Breast epithelium (tissue), 4 donors: ENCODE measurements at regions not wholly inside any gene's neighbourhood (a gene's known extent, or its start where the extent isn't known, plus 50 kb on each side); places are given as distances from the start of the nearest gene placed in this dataset.
"Not testable (repeated sequence)": the region's sequence is repeated elsewhere in the genome, so short reads cannot be mapped to it uniquely, and the experiment has no call there.

Experiments used
- DNase-seq, 2 donors: peaks; one replicate each; pipeline ENCODE4 v3.0.0-alpha.2; 2019; ENCODE audit warnings: low spot score in 2 of 2
- H3K27ac ChIP-seq, 2 donors: fragments of 200-600 bp; sonication (generic) in 1 of 2; one replicate each; pipeline ENCODE4 v1.5.1; 2016 to 2019; ENCODE audit warnings: mild to moderate bottlenecking in 1 of 2
- H3K27me3 ChIP-seq, 2 donors: fragments of 200-600 bp; sonication (generic) in 1 of 2; one replicate each; pipeline versions ENCODE4 v1.5.1 to v1.6.0; 2017 to 2019; ENCODE audit warnings: control low read depth in 1 of 2, mild to moderate bottlenecking in 1 of 2
- H3K36me3 ChIP-seq: fragments of 200-600 bp; one replicate; pipeline ENCODE4 v1.5.1; 2019
- H3K4me1 ChIP-seq, 2 donors: fragments of 200-600 bp; sonication (generic); one replicate each; pipeline ENCODE4 v1.5.1; 2016 to 2019; ENCODE audit warnings: control low read depth in 1 of 2
- H3K4me3 ChIP-seq, 3 donors: fragments of 200-600 bp; sonication (generic); 1 replicate in 2 of 3; 2 replicates in 1 of 3; pipeline ENCODE4 v1.5.1; 2016 to 2019; ENCODE audit warnings: mild to moderate bottlenecking in 3 of 3, moderate library complexity in 2 of 3
- H3K9me3 ChIP-seq, 2 donors: fragments of 200-600 bp; sonication (generic) in 1 of 2; one replicate each; pipeline ENCODE4 v1.5.1; 2016 to 2019; ENCODE audit warnings: control low read depth in 1 of 2
- POLR2A ChIP-seq: fragments of 450-650 bp; IDR thresholded peaks from one replicate; pipeline ENCODE4 v1.6.1; 2016; ENCODE audit warnings: antibody characterized with exemption, mild to moderate bottlenecking, moderate library complexity
- POLR2AphosphoS5 ChIP-seq, 3 donors: sonication (generic); formaldehyde crosslinking; IDR thresholded peaks; one replicate each; pipeline ENCODE4 v1.6.1; 2017; ENCODE audit warnings: antibody characterized with exemption in 3 of 3
- intact Hi-C: fragments of 100-400 bp; cut with DNase I; formaldehyde crosslinking; loops from one replicate; pipeline ENCODE4 v1.15.1; 2023; ENCODE audit warnings: low total_unique reads
- TF ChIP-seq, protein P1 (sequence below), 3 donors: fragments of 450-650 bp; IDR thresholded peaks; one replicate each; pipeline ENCODE4 v1.5.1; 2016 to 2017; ENCODE audit warnings: antibody characterized with exemption in 3 of 3, mild to moderate bottlenecking in 3 of 3, moderate library complexity in 3 of 3

DNA sequence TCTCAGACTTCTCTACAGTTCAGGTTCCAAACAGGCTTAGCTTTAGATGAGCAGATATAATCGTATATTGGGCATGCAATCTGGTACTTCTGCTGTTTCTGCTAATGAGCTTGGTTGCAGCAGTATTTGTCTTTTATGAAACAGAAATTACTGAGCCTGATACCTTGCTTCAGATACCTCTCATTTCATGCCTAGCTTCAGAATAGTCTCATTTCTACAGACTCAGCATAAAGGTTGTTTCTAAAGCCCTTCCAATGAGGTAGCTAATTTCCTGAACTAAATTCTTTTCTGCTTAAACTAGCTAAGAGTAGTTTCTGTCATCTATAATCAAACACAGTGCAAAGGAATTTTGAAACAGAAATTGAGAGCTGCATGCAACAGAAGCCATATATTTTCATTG lies 275.0 kb upstream of the KITLG start:
- TF ChIP-seq POLR2AphosphoS5 (IDR thresholded peaks at IDR 0.05) (no peak), POLR2A (no peak)
- TF ChIP-seq, protein P1, sequence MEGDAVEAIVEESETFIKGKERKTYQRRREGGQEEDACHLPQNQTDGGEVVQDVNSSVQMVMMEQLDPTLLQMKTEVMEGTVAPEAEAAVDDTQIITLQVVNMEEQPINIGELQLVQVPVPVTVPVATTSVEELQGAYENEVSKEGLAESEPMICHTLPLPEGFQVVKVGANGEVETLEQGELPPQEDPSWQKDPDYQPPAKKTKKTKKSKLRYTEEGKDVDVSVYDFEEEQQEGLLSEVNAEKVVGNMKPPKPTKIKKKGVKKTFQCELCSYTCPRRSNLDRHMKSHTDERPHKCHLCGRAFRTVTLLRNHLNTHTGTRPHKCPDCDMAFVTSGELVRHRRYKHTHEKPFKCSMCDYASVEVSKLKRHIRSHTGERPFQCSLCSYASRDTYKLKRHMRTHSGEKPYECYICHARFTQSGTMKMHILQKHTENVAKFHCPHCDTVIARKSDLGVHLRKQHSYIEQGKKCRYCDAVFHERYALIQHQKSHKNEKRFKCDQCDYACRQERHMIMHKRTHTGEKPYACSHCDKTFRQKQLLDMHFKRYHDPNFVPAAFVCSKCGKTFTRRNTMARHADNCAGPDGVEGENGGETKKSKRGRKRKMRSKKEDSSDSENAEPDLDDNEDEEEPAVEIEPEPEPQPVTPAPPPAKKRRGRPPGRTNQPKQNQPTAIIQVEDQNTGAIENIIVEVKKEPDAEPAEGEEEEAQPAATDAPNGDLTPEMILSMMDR (IDR thresholded peaks at IDR 0.05): no peak
- intact Hi-C loops: no loop called here
- H3K27ac ChIP-seq: no peak overlapping the region

DNA sequence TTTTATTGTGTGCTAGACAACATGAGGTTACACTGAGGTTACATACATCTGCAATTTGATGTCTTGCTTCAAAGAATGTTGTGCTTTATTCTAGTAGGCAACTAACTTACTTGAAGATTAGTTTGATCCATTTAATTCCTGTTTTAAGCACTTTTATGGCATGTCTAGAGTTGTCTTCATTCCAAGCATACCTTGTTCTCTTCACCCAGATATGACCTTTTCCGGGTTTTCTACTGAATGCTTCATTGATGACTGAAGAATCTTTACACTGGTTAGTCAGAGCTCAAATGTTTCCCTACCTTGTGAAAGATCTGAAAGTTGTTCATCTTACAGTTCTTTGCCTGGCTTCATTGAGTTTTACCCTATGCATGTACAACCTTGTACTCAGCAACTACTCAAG lies 274.0 kb upstream of the KITLG start:
- H3K9me3 ChIP-seq: no peaks in the 10 kb centered on the region
- no peaks in the 10 kb centered on the region for H3K4me1 ChIP-seq
- peak overlapping the region; percentile 32 to 40 for H3K27ac ChIP-seq
- TF ChIP-seq POLR2A: no peak
- TF ChIP-seq, protein P1 (IDR thresholded peaks at IDR 0.05): no peak
- no peak for TF ChIP-seq POLR2AphosphoS5 (IDR thresholded peaks at IDR 0.05)
- intact Hi-C loops: no loop called here
- H3K4me3 ChIP-seq: no peak overlapping the region
- H3K36me3 ChIP-seq: no peaks in the 10 kb centered on the region
- DNase-seq: no peak
- H3K27me3 ChIP-seq: no peaks in the 10 kb centered on the region

More for the DNA sequence above, 275.0 kb upstream of the KITLG start:
- DNase-seq: no peak
- no peaks in the 10 kb centered on the region for H3K36me3 ChIP-seq
- no peaks in the 10 kb centered on the region for H3K4me1 ChIP-seq
- H3K27me3 ChIP-seq: no peaks in the 10 kb centered on the region
- no peaks in the 10 kb centered on the region for H3K9me3 ChIP-seq
- no peak overlapping the region for H3K4me3 ChIP-seq

DNA sequence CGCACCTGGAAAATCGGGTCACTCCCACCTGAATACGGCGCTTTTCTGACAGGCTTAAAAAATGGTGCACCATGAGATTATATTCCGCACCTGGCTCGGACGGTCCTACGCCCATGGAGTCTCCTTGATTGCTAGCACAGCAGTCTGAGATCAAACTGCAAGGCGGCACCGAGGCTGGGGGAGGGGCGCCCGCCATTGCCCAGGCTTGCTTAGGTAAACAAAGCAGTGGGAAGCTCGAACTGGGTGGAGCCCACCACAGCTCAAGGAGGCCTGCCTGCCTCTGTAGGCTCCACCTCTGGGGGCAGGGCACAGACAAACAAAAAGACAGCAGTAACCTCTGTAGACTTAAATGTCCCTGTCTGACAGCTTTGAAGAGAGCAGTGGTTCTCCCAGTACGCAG lies 267.0 kb upstream of the KITLG start:
- intact Hi-C loops: loop anchor here (5.0 kb wide), 1 partner anchor 320 kb away; no protein-coding TSS in a partner anchor
- H3K36me3 ChIP-seq, DNase-seq, H3K9me3 ChIP-seq, H3K27me3 ChIP-seq, H3K4me3 ChIP-seq, H3K27ac ChIP-seq, H3K4me1 ChIP-seq: not testable (repeated sequence)

DNA sequence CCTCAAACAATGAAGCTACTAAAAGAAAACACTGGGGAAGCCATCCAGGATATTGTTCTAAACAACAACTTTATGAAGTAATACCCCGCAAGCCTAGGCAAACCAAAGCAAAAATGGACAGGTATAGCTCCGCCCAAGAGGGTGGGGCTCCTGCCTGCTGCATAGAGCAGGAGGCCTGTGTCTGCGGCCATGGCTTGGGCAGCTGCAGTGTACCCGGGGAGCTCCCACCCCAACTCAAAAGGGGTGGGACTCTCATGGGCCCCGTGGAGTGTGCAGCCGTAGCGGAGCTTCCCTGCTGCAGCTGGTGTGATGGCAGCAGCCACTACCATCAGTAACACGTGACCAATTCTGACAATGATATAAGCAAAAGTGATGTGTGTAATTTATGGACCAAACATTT lies 264.2 kb upstream of the KITLG start:
- DNase-seq: no peak
- H3K4me1 ChIP-seq: no peaks in the 10 kb centered on the region
- no peaks in the 10 kb centered on the region for H3K27me3 ChIP-seq
- intact Hi-C loops: no loop called here
- no peaks in the 10 kb centered on the region for H3K9me3 ChIP-seq
- H3K27ac ChIP-seq: no peak overlapping the region
- H3K4me3 ChIP-seq: no peak overlapping the region
- H3K36me3 ChIP-seq: no peaks in the 10 kb centered on the region
- no peak for TF ChIP-seq POLR2A
- no peak for TF ChIP-seq POLR2AphosphoS5 (IDR thresholded peaks at IDR 0.05)
- TF ChIP-seq, protein P1 (IDR thresholded peaks at IDR 0.05): no peak

DNA sequence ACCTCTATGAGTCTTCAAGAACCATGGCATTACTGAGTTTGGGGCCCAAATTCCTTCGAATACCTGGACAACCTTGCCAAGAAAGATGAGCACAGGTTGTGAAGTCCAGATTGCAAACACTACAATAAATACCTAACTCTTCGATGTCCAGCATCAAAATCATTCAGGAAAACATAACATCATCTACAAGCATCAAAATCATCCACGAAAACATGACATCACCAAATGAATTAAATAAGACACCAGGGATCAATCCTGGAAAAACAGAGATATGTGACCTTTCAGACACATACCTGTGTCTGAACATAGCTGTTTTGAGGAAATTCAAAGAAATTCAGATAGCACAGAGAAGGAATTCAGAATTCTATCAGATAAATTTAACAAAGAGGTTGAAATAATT lies 262.0 kb upstream of the KITLG start:
- Histone ChIP-seq H3K4me1 (no peaks in the 10 kb centered on the region), H3K36me3 (no peaks in the 10 kb centered on the region), H3K9me3 (peaks cover 9 to 15% of the 10 kb centered on the region in 2 donors), H3K27me3 (no peaks in the 10 kb centered on the region), H3K4me3 (no peak overlapping the region), H3K27ac (no peak overlapping the region)
- intact Hi-C loops: no loop called here
- no peak for DNase-seq
- TF ChIP-seq, protein P1 (IDR thresholded peaks at IDR 0.05): no peak
- TF ChIP-seq POLR2AphosphoS5 (IDR thresholded peaks at IDR 0.05): no peak
- no peak for TF ChIP-seq POLR2A

DNA sequence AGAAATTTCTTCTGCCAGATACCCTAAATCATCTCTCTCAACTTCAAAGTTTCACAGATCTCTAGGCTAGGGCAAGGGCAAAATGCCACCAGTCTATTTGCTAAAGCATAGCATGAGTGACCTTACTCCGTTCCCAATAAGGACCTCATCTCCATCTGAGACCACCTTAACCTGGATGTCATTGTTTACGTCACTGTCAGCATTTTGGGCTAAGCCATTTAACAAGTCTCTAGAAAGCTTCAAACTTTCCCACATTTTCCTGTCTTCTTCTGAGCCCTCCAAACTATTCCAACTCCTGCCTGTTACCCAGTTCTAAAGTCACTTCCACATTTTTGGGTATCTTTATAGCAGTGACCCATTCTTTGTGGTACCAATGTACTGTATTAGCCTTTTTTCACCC lies 259.2 kb upstream of the KITLG start:
- Histone ChIP-seq H3K27me3 (no peaks in the 10 kb centered on the region), H3K36me3 (no peaks in the 10 kb centered on the region), H3K27ac (no peak overlapping the region), H3K4me1 (no peaks in the 10 kb centered on the region), H3K9me3 (peaks cover 10 to 15% of the 10 kb centered on the region in 2 donors), H3K4me3 (no peak overlapping the region)
- intact Hi-C loops: no loop called here
- TF ChIP-seq, protein P1 (IDR thresholded peaks at IDR 0.05): no peak
- no peak for TF ChIP-seq POLR2A
- no peak for TF ChIP-seq POLR2AphosphoS5 (IDR thresholded peaks at IDR 0.05)
- no peak for DNase-seq
